Common myeloid progenitor, CD34-positive (primary cell): ENCODE measurements at regions not wholly inside any gene's neighbourhood (a gene's known extent, or its start where the extent isn't known, plus 50 kb on each side); places are given as distances from the start of the nearest gene placed in this dataset.

Experiments used
- CTCF ChIA-PET: fragments of 350-600 bp; sonication (Branson Sonifier 250); formaldehyde crosslinking; loops from one replicate; lab custom pipeline; 2021; ENCODE audit warnings: antibody characterized with exemption; lab: Charles Lee
- POLR2A ChIA-PET: fragments of 350-600 bp; sonication (Branson Sonifier 250); formaldehyde crosslinking; loops from one replicate; lab custom pipeline; 2021; ENCODE audit warnings: antibody characterized with exemption; lab: Charles Lee
- DNase-seq, 3 donors: peaks; one replicate each; pipeline versions ENCODE4 v3.0.0 to v3.0.0-alpha.2; 2013
- H3K27ac ChIP-seq, 2 experiments: 1 replicate in 1 of 2; 2 replicates in 1 of 2; pipeline ENCODE4 v1.7.0; 2013; ENCODE audit warnings: inconsistent platforms in 2 of 2, low read length in 2 of 2, mild to moderate bottlenecking in 2 of 2, low read depth in 1 of 2, moderate library complexity in 1 of 2; ENCODE audit not compliant: severe bottlenecking in 2 of 2, insufficient read depth in 1 of 2, poor library complexity in 1 of 2
- H3K27me3 ChIP-seq, 5 experiments: replicated peaks in 2 of 5; 1 replicate in 3 of 5; 2 replicates in 2 of 5; pipeline versions ENCODE4 v1.6.1 to v1.7.0; 2013; ENCODE audit warnings: low read length in 4 of 5, mild to moderate bottlenecking in 2 of 5, moderate library complexity in 2 of 5, inconsistent platforms in 1 of 5; ENCODE audit not compliant: insufficient read depth in 5 of 5, control insufficient read depth in 4 of 5
- H3K36me3 ChIP-seq, 4 experiments: 1 replicate in 2 of 4; 2 replicates in 2 of 4; pipeline versions ENCODE4 v1.6.1 to v1.7.0; 2013; ENCODE audit warnings: low read length in 3 of 4, control low read depth in 1 of 4, mild to moderate bottlenecking in 1 of 4; ENCODE audit not compliant: control insufficient read depth in 4 of 4, insufficient read depth in 4 of 4
- H3K4me1 ChIP-seq, 4 experiments: 1 replicate in 3 of 4; 2 replicates in 1 of 4; pipeline versions ENCODE4 v1.6.1 to v1.7.1; 2013; ENCODE audit warnings: low read length in 3 of 4, mild to moderate bottlenecking in 3 of 4, control low read depth in 1 of 4, inconsistent platforms in 1 of 4, moderate library complexity in 1 of 4; ENCODE audit not compliant: control insufficient read depth in 4 of 4, insufficient read depth in 4 of 4; ENCODE audit errors: control extremely low read depth in 1 of 4
- H3K4me3 ChIP-seq, 7 experiments: 1 replicate in 4 of 7; 2 replicates in 3 of 7; pipeline versions ENCODE4 v1.5.1 to v1.7.0; 2013; ENCODE audit warnings: mild to moderate bottlenecking in 7 of 7, low read length in 6 of 7, moderate library complexity in 6 of 7, inconsistent platforms in 2 of 7, low read depth in 2 of 7, control low read depth in 1 of 7; ENCODE audit not compliant: insufficient read depth in 4 of 7, control insufficient read depth in 1 of 7; ENCODE audit errors: extremely low read depth in 1 of 7
- H3K9me3 ChIP-seq, 5 experiments: 1 replicate in 4 of 5; 2 replicates in 1 of 5; pipeline versions ENCODE4 v1.6.1 to v1.7.1; 2013; ENCODE audit warnings: low read length in 4 of 5, mild to moderate bottlenecking in 2 of 5, inconsistent platforms in 1 of 5, low read depth in 1 of 5, moderate library complexity in 1 of 5; ENCODE audit not compliant: control insufficient read depth in 4 of 5, insufficient read depth in 2 of 5; ENCODE audit errors: control extremely low read depth in 1 of 5
- WGBS: methylation state at CpG from one replicate; pipeline ENCODE4 v1.1.5; 2013; ENCODE audit not compliant: insufficient coverage; 5-methylcytosine and 5-hydroxymethylcytosine counted together

DNA sequence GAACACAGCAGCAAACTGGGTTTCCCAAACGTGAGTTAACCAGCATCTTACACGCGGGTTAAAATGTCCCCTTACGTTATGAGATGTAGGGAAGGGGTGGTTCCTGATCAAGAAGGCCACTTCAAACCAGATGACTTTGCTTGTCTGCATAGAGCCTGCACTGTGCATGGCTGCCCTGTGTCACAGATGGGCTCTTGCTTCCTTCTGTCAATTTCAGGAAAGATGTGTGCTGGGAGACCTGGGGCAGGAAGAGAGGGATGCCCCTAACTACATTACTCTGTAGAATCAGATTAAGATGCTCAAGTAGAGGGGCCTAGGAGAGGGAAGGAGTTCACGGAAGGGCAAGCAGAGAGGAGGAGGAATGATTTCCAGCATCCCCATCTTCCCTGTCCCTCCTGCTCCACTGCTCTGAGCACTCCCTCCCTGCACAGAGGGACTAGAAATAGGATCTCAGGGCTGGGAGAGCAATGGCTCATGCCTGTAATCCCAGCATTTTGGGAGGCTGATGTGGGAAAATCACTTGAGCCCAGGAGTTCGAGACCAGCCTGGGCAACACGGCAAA lies 63.5 kb upstream of the ZMYND8 start:
- DNase-seq, result no peak
- CTCF ChIA-PET, result no interaction called here
- no peak overlapping the region for H3K27ac ChIP-seq
- peaks cover 0 to 11% (median 5%) of the 10 kb centered on the region in 4 experiments for H3K4me1 ChIP-seq
- H3K9me3 ChIP-seq, result no peaks in the 10 kb centered on the region
- 92% methylated on average over 5 of the region's 7 CpGs for WGBS
- no peak overlapping the region for H3K4me3 ChIP-seq
- POLR2A ChIA-PET, result no interaction called here
- H3K36me3 ChIP-seq, result no peaks in the 10 kb centered on the region
- no peaks in the 10 kb centered on the region for H3K27me3 ChIP-seq

DNA sequence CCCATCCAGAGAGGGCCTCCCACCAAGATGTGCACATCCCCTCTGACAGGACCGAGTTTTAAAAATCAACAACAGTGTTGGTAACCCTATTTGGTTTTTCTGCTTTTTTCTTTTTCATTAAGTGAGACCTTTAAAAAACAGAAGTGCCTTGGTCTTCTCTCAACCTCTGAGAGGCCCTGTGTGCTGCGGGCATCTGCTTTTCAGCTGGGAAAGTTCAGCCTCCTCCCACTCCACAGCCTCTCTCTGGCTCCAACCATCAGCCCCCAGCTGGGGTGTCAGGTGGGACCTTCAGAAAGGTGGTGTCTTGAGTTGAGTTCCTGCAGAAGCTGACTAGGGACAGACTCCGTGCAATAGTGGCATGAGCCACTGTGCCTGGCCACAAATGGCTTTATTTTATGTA lies 64.6 kb upstream of the ZMYND8 start:
- Histone ChIP-seq H3K4me1 (peaks cover 0 to 5% (median 0%) of the 10 kb centered on the region in 4 experiments), H3K9me3 (no peaks in the 10 kb centered on the region), H3K27ac (no peak overlapping the region), H3K36me3 (no peaks in the 10 kb centered on the region), H3K4me3 (no peak overlapping the region), H3K27me3 (no peaks in the 10 kb centered on the region)
- 68% methylated on average over 3 of the region's 3 CpGs for WGBS
- no peak for DNase-seq
- ChIA-PET POLR2A (no interaction called here), CTCF (no interaction called here)

DNA sequence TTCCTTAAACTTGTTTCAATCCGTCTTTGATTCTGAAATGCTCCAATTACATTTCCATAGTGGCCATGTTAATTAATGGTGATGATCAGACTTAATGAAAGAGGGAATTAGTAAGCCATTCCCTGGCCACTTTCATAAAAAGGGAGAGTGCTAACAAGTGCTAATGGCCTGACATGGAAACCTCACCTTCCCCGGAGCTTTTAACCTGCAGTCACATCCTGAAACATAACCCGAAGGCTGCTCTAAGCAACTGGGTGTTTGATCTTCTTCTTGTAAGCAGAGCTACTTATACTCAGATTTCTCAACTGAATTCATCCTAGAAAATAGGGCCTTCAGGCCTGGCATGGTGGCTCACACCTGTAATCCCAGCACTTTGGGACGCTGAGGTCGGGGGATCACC lies 67.1 kb upstream of the ZMYND8 start:
- Histone ChIP-seq H3K4me3 (no peak overlapping the region), H3K27me3 (no peaks in the 10 kb centered on the region), H3K9me3 (peaks cover 0 to 19% (median 8%) of the 10 kb centered on the region in 5 experiments), H3K4me1 (peaks cover 0 to 3% (median 0%) of the 10 kb centered on the region in 4 experiments), H3K27ac (no peak overlapping the region), H3K36me3 (no peaks in the 10 kb centered on the region)
- ChIA-PET CTCF (interaction anchor here (0.7 to 1.0 kb wide), 2 partner anchors 150 to 197 kb away, joined by 3 to 4 read pairs; no protein-coding TSS in a partner anchor), POLR2A (no interaction called here)
- DNase-seq, result no peak
- 100% methylated on average over 5 of the region's 5 CpGs for WGBS

DNA sequence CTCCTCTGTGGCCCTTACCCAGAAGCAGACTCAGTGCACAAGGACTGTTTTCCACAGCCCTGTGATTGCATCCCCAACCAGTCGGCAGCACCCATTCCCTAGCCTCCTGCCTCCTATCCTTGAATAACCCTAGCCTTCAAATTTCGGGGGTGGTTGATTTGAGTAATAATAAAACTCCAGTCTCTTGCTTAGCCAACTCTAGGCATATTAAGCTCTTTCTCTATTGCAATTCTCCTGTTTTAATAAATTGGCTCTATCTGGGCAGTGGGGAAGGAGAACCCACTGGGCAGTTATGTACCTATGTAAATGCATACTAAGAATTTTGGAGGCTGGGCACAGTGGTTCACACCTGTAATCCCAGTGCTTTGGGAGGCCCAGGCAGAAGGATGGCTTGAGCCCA lies 70.6 kb upstream of the ZMYND8 start:
- ChIA-PET CTCF (no interaction called here), POLR2A (no interaction called here)
- no peaks in the 10 kb centered on the region for H3K27me3 ChIP-seq
- peaks cover 0 to under 1% (median 0%) of the 10 kb centered on the region in 4 experiments for H3K4me1 ChIP-seq
- H3K9me3 ChIP-seq, result peaks cover 0 to 19% (median 8%) of the 10 kb centered on the region in 5 experiments
- no CpG with 5 or more reads among the region's 2 CpGs for WGBS
- DNase-seq, result peak in 2 of 3 donors; percentile 14 to 23
- no peak overlapping the region for H3K4me3 ChIP-seq
- no peak overlapping the region for H3K27ac ChIP-seq
- no peaks in the 10 kb centered on the region for H3K36me3 ChIP-seq

DNA sequence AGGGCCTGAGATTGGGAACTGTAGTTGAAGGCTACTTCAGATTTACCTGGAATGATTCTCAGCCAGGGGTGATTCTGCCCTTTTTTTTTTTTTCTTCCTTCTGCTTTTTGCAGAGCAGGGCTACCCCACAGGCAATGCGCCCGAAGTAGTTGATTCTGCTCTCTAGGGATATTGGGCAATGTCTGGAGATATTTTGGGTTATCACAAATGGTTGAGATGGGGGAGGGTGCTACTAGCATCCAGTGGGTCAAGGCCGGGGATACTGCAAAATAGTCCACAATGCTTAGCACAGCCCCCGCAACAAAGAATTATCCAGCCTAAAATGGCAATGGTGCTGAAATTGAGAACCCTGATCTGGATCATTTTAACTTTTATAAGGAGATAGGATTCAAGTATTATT lies 71.2 kb upstream of the ZMYND8 start:
- no peak for DNase-seq
- Histone ChIP-seq H3K9me3 (peaks cover 0 to 19% (median 8%) of the 10 kb centered on the region in 5 experiments), H3K27me3 (no peaks in the 10 kb centered on the region), H3K4me3 (no peak overlapping the region), H3K4me1 (peaks cover 0 to 7% (median 3%) of the 10 kb centered on the region in 4 experiments), H3K36me3 (no peaks in the 10 kb centered on the region), H3K27ac (no peak overlapping the region)
- ChIA-PET CTCF (no interaction called here), POLR2A (no interaction called here)
- 100% methylated on average over 4 of the region's 4 CpGs for WGBS

DNA sequence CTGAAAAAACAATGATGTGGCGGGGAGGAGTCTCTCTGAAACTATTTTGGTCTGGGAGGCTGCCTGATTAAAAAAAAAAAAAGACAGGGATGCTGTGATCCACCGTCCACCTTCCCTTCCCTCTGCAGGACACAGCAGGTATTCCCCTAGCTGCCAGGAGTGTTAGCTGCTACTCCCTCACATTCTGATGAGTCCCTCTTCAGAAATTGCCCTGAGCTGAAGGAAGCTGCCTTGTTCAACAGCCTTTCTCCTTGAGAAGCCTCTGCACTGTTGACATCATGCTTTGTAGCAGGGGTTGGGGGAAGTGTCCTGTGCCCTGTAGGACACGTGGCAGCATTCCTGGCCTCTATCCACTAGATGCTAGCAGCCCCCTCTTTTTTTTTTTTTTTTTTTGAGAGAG lies 71.7 kb upstream of the ZMYND8 start:
- ChIA-PET CTCF (no interaction called here), POLR2A (no interaction called here)
- peaks cover 0 to 19% (median 8%) of the 10 kb centered on the region in 5 experiments for H3K9me3 ChIP-seq
- no peak overlapping the region for H3K27ac ChIP-seq
- no peaks in the 10 kb centered on the region for H3K36me3 ChIP-seq
- peaks cover 0 to 10% (median 3%) of the 10 kb centered on the region in 4 experiments for H3K4me1 ChIP-seq
- no peak overlapping the region for H3K4me3 ChIP-seq
- WGBS, result 13% methylated on average over 2 of the region's 3 CpGs
- H3K27me3 ChIP-seq, result no peaks in the 10 kb centered on the region
- no peak for DNase-seq

DNA sequence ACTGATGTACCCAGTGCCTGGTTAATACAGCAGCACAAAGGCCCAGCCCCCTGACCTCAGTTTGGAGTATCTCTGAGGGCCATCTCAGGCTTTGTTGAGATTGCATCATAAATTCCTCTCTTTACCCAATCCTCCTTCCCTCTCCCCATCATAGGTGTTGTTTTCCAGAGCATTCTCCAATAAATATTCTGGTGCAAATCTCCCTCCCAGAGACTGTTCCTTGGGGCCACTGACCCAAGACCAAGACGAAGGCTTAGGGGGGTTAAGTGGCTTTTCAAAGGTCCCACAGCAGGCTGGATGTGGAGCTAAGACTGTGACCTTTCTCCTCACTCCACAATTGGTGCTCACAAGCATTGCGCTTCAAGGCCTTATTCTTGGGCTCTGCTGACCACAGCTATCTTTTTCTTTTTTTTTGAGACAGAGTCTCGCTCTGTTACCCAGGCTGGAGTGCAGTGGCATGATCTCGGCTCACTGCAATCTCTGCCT lies 72.4 kb upstream of the ZMYND8 start:
- 100% methylated on average over 3 of the region's 4 CpGs for WGBS
- POLR2A ChIA-PET, result no interaction called here
- Histone ChIP-seq H3K4me3 (no peak overlapping the region), H3K27ac (no peak overlapping the region), H3K27me3 (no peaks in the 10 kb centered on the region), H3K4me1 (peaks cover 0 to 10% (median 3%) of the 10 kb centered on the region in 4 experiments), H3K36me3 (no peaks in the 10 kb centered on the region), H3K9me3 (peaks cover 0 to 19% (median 8%) of the 10 kb centered on the region in 5 experiments)
- CTCF ChIA-PET, result no interaction called here
- DNase-seq, result no peak
